ENCODE measurements at regions not wholly inside any gene's neighbourhood (a gene's known extent, or its start where the extent isn't known, plus 50 kb on each side); places are given as distances from the start of the nearest gene placed in this dataset.

DNA sequence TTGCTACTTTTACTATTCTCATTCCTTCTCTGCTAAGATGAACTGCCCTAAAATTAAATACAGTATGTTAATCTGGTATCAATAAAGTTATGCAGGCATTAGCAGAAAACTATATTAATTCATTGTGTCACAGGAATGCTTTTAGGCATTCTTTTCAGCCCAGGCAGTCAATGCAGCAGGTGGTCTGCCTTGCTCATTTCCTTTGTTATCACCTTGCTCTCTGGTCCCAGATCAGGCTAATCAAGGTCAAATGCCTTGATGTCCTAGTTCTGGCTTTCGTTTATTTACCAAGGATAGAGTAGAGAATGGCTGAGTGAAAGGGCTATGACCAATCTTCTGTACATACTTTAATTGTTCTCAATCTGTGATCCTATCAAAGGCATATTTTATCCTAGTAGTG lies 1023.6 kb downstream of the TMEM182 start:
- Histone ChIP-seq H3K27me3 (ENCODE audit: insufficient read depth, low read length) (peaks cover 52% of the 10 kb centered on the region), H3K4me3 (ENCODE audit: low read length) (no peak overlapping the region), H3K9me3 (ENCODE audit: insufficient read depth, low read depth, low read length) (no peaks in the 10 kb centered on the region), H3K36me3 (ENCODE audit: insufficient read depth, low read length) (no peaks in the 10 kb centered on the region), H3K27ac (ENCODE audit: low read depth, low read length) (no peak overlapping the region), H3K9ac (ENCODE audit: low read depth, low read length) (no peak overlapping the region), H3K4me1 (ENCODE audit: insufficient read depth, low read length) (peaks cover 44% of the 10 kb centered on the region)
- 20% methylated on average over 1 of the region's 1 CpG for WGBS

DNA sequence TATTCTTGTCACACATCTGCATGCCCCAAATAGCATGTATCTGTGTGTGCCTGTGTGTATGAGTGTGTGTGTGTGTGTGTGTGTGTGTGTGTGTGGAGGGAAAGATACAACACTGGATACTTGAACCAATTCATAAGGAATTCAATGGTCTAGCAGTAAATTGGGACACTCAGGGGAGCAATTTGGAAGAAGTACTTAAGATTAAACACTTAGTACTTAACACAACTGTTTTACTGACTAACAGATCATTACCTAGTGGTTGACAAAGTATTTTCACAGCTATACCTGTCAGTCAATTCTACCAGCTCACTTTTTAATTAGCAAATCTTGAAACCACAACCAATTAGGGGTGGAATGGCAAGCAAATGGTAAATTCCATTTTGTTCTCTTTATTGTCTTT lies 1024.1 kb downstream of the TMEM182 start:
- H3K9me3 ChIP-seq (ENCODE audit: insufficient read depth, low read depth, low read length), result no peaks in the 10 kb centered on the region
- H3K36me3 ChIP-seq (ENCODE audit: insufficient read depth, low read length), result no peaks in the 10 kb centered on the region
- no peak overlapping the region for H3K4me3 ChIP-seq (ENCODE audit: low read length)
- H3K4me1 ChIP-seq (ENCODE audit: insufficient read depth, low read length), result peaks cover 44% of the 10 kb centered on the region
- no peak overlapping the region for H3K27ac ChIP-seq (ENCODE audit: low read depth, low read length)
- H3K9ac ChIP-seq (ENCODE audit: low read depth, low read length), result no peak overlapping the region
- peaks cover 57% of the 10 kb centered on the region for H3K27me3 ChIP-seq (ENCODE audit: insufficient read depth, low read length)

DNA sequence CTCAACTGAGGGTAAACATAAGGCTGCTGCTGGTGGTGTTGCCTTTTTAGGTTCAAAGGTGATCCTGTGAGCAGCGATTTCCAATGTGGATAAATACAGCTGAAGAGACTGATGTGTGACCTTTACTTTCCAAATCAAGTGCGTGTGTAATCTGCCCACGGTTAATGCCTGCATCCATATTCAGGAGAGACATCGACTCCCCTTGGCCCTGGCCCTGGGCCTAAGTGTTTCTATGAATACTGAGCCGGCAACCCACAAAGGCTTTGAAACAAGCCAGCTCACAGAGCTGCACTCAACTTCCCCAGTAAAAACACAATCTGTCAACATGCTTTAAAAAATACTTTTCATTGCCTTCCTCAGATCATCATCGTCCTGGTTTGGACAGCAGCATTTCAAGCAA lies 1026.6 kb downstream of the TMEM182 start:
- peaks cover 44% of the 10 kb centered on the region for H3K4me1 ChIP-seq (ENCODE audit: insufficient read depth, low read length)
- H3K27ac ChIP-seq (ENCODE audit: low read depth, low read length), result no peak overlapping the region
- H3K27me3 ChIP-seq (ENCODE audit: insufficient read depth, low read length), result peaks cover 79% of the 10 kb centered on the region
- H3K4me3 ChIP-seq (ENCODE audit: low read length), result no peak overlapping the region
- H3K36me3 ChIP-seq (ENCODE audit: insufficient read depth, low read length), result no peaks in the 10 kb centered on the region
- no peak overlapping the region for H3K9ac ChIP-seq (ENCODE audit: low read depth, low read length)
- WGBS, result 58% methylated on average over 6 of the region's 6 CpGs
- H3K9me3 ChIP-seq (ENCODE audit: insufficient read depth, low read depth, low read length), result no peaks in the 10 kb centered on the region; the same call in 1 of the 2 replicates

DNA sequence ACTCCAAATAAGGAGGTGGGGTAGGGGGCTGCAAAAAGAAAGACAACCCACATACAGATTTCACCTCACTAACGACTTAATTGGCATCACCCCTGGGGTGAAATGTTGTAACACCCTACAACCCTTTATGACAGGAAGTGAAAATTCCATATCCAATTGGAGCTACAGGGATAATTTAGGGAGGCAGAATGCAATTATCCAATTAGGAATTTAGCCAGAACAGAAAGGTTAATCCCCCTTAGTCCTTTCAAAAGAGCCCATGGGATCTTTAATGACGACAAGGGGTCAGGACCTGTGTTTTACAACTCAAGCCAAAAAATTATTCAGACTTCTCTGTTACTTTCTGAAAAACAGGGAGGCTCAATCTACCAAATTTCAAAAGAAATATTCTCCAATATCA lies 1027.1 kb downstream of the TMEM182 start:
- Histone ChIP-seq H3K36me3 (ENCODE audit: insufficient read depth, low read length) (no peaks in the 10 kb centered on the region), H3K9ac (ENCODE audit: low read depth, low read length) (no peak overlapping the region), H3K27me3 (ENCODE audit: insufficient read depth, low read length) (peaks cover 84% of the 10 kb centered on the region), H3K4me1 (ENCODE audit: insufficient read depth, low read length) (peaks cover 39% of the 10 kb centered on the region), H3K9me3 (ENCODE audit: insufficient read depth, low read depth, low read length) (peaks cover 3% of the 10 kb centered on the region; the same call in 1 of the 2 replicates), H3K27ac (ENCODE audit: low read depth, low read length) (no peak overlapping the region; the same call in 1 of the 2 replicates), H3K4me3 (ENCODE audit: low read length) (no peak overlapping the region)
- WGBS, result 7% methylated on average over 2 of the region's 2 CpGs

DNA sequence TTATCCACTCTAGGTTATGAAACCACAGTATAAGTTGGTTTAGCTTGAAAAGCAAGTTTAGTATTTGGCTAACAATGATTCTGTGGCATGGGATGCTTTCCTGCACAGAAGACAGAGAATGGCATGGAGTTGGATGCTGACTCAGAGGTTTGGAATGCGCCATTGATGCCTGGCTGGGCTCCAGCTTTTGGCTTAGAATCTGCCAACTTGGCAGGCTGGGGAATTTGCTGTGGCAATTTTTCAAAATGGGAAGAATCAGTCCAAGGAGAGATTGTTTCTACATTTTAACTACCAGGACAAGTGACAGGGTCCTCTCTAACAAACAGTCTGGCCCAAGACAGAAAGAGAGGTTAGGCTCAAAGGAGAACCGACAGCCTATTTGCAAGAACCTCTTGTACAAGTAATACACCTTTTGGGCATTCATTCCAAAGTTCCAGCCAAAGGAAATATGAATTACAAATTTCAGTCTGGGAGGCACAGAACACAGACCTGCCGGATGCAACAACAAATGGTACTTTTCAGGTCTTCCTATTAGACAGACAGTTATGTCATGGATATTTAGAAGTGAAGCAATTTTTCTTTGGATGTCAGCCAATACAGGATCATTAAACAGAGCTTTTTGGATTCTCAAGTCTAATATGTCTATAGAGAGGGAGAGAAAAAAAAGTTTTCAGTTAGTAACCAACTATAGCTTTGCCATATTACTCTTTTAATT lies 1027.7 kb downstream of the TMEM182 start:
- peaks cover 90% of the 10 kb centered on the region for H3K27me3 ChIP-seq (ENCODE audit: insufficient read depth, low read length)
- peaks cover 7% of the 10 kb centered on the region; the same call in 1 of the 2 replicates for H3K9me3 ChIP-seq (ENCODE audit: insufficient read depth, low read depth, low read length)
- no peak overlapping the region for H3K9ac ChIP-seq (ENCODE audit: low read depth, low read length)
- no peak overlapping the region for H3K4me3 ChIP-seq (ENCODE audit: low read length)
- 66% methylated on average over 3 of the region's 3 CpGs for WGBS
- peaks cover 33% of the 10 kb centered on the region for H3K4me1 ChIP-seq (ENCODE audit: insufficient read depth, low read length)
- no peaks in the 10 kb centered on the region for H3K36me3 ChIP-seq (ENCODE audit: insufficient read depth, low read length)
- no peak overlapping the region; the same call in 1 of the 2 replicates for H3K27ac ChIP-seq (ENCODE audit: low read depth, low read length)

DNA sequence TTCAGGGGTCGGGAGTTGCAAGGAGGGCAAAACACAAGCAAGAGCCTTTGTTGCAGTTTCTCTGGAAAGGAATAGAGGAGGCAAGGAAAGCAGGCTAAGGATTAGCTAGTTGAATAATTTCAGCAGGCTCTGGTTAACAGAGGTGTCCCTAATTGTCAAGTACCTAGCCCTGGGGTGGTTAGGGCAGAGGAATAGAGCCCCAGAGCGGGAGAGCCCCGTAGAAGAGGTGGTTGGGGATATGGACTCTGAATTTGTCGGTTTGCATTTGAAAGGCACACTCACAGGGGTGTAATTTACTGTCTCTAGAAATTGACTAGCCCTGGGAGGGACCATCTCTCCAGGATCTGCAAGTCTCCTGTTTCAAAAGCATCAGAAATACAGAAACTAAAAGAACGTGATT lies 1030.2 kb downstream of the TMEM182 start:
- peaks cover 8% of the 10 kb centered on the region; the same call in 1 of the 2 replicates for H3K9me3 ChIP-seq (ENCODE audit: insufficient read depth, low read depth, low read length)
- H3K36me3 ChIP-seq (ENCODE audit: insufficient read depth, low read length), result no peaks in the 10 kb centered on the region
- H3K27me3 ChIP-seq (ENCODE audit: insufficient read depth, low read length), result peaks cover 97% of the 10 kb centered on the region
- WGBS, result 6% methylated on average over 4 of the region's 5 CpGs
- no peak overlapping the region for H3K4me3 ChIP-seq (ENCODE audit: low read length)
- H3K9ac ChIP-seq (ENCODE audit: low read depth, low read length), result no peak overlapping the region
- peaks cover 20% of the 10 kb centered on the region; the same call in 1 of the 2 replicates for H3K4me1 ChIP-seq (ENCODE audit: insufficient read depth, low read length)
- H3K27ac ChIP-seq (ENCODE audit: low read depth, low read length), result no peak overlapping the region

DNA sequence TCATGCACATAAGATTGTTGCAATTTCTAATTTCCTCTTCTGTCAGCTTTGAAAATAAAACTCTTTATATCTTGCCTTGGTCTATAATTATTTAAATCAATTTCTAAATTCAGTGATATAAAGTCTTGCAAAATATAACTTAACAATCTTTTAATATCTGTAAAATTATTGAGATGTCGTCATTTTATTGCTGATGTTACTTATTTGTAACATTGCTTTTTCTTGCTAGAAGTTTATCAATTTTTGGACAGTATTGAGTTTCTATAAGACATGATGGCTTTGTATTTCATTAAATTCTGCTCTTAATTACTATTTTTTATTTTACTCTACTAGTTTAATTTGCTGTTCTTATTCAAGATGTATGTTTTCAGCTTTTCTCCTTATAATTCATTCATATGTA lies 1036.5 kb downstream of the TMEM182 start:
- H3K4me1 ChIP-seq (ENCODE audit: insufficient read depth, low read length), result no peaks in the 10 kb centered on the region
- H3K9me3 ChIP-seq (ENCODE audit: insufficient read depth, low read depth, low read length), result peaks cover 8% of the 10 kb centered on the region; the same call in 1 of the 2 replicates
- H3K27ac ChIP-seq (ENCODE audit: low read depth, low read length), result no peak overlapping the region
- H3K9ac ChIP-seq (ENCODE audit: low read depth, low read length), result no peak overlapping the region
- WGBS, result 100% methylated on average over 1 of the region's 1 CpG
- H3K27me3 ChIP-seq (ENCODE audit: insufficient read depth, low read length), result peaks cover 51% of the 10 kb centered on the region
- no peak overlapping the region for H3K4me3 ChIP-seq (ENCODE audit: low read length)
- no peaks in the 10 kb centered on the region for H3K36me3 ChIP-seq (ENCODE audit: insufficient read depth, low read length)

DNA sequence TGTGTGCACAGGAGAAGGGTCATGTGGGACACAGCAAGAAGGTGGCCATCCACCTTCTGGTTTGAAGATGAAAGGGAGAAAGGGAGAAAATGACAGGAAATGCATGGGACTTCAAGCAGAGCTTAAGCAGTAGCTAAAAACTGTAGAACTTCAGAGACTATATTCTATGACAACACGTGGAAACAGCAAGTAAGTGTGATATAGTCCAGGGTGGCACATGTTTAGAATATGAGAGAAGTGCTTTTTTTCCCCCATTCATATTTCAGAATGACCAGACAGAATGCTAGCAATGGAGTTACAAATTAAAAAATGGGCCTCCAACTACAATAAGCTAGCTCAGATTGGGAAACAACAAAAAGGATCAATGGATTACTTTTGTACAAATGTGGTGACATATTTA lies 1042.2 kb downstream of the TMEM182 start:
- Histone ChIP-seq H3K36me3 (ENCODE audit: insufficient read depth, low read length) (no peaks in the 10 kb centered on the region), H3K9me3 (ENCODE audit: insufficient read depth, low read depth, low read length) (no peaks in the 10 kb centered on the region), H3K27me3 (ENCODE audit: insufficient read depth, low read length) (0 out of 2 replicates have a peak, but pooled peaks cover 2% of the 10 kb centered on the region), H3K4me3 (ENCODE audit: low read length) (no peak overlapping the region), H3K4me1 (ENCODE audit: insufficient read depth, low read length) (peaks cover 6% of the 10 kb centered on the region; the same call in 1 of the 2 replicates), H3K27ac (ENCODE audit: low read depth, low read length) (no peak overlapping the region), H3K9ac (ENCODE audit: low read depth, low read length) (no peak overlapping the region)
- WGBS, result 80% methylated on average over 1 of the region's 1 CpG

DNA sequence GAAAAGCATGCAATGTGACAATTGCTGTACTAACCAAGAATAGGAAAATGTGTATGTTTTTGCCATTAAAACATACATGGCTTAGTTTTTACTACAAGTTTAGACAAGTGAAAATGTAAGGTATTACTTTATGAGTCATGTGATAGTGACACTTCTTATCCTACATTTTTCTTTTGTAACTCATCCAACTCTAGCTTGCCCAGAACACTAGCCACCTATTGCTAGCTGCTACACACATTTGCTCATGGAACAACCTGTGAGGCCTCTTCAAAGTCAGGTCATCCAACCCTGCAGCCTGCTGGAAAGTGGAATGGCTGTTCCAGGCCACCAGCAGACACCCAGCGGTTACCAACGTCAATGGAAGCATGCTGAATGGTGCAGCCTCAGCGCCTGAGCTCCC lies 1043.9 kb downstream of the TMEM182 start:
- Histone ChIP-seq H3K27ac (ENCODE audit: low read depth, low read length) (no peak overlapping the region), H3K27me3 (ENCODE audit: insufficient read depth, low read length) (no peaks in the 10 kb centered on the region), H3K9ac (ENCODE audit: low read depth, low read length) (no peak overlapping the region), H3K9me3 (ENCODE audit: insufficient read depth, low read depth, low read length) (no peaks in the 10 kb centered on the region), H3K36me3 (ENCODE audit: insufficient read depth, low read length) (no peaks in the 10 kb centered on the region), H3K4me3 (ENCODE audit: low read length) (no peak overlapping the region), H3K4me1 (ENCODE audit: insufficient read depth, low read length) (peaks cover 22% of the 10 kb centered on the region)
- WGBS, result 98% methylated on average over 3 of the region's 3 CpGs

DNA sequence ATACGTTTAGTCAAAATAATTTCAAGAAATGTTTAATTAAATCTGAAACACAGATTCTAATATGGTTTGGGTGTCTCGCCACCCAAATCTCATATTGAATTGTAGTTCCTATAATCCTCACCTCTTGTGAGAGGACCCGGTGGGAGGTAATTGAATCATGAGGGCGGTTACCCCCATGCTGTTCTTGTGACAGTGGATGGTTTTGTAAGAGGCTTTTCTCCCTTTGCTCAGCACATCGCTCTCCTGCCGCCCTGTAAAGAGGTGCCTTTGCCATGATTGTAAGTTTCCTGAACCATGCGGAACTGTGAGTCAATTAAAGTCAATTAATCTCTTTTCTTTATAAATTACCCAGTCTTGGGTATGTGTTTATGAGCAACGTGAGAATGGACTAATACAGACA lies 1045.1 kb upstream of the POU3F3 start:
- no peaks in the 10 kb centered on the region for H3K36me3 ChIP-seq (ENCODE audit: insufficient read depth, low read length)
- H3K9ac ChIP-seq (ENCODE audit: low read depth, low read length), result no peak overlapping the region
- H3K9me3 ChIP-seq (ENCODE audit: insufficient read depth, low read depth, low read length), result no peaks in the 10 kb centered on the region
- no peak overlapping the region for H3K27ac ChIP-seq (ENCODE audit: low read depth, low read length)
- H3K4me3 ChIP-seq (ENCODE audit: low read length), result no peak overlapping the region
- H3K4me1 ChIP-seq (ENCODE audit: insufficient read depth, low read length), result peaks cover 25% of the 10 kb centered on the region
- WGBS, result 61% methylated on average over 3 of the region's 8 CpGs
- H3K27me3 ChIP-seq (ENCODE audit: insufficient read depth, low read length), result no peaks in the 10 kb centered on the region

DNA sequence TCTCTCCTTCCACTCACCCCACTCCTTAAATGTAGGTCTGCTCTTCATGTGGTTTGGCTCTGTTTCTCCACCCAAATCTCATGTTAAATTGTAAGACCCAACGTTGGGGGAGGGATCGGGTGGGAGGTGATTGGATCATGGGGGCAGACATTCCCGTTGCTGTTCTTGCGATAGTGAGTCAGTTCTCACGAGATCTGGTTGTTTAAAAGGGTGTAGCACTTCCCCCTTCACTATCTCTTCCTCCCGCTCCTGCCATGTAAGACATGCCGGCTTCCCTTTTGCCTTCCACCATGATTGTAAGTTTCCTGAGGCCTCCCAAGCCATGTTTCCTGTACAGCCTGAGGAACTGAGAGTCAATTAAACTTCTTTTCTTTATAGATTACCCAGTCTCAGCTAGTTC lies 1044.5 kb upstream of the POU3F3 start:
- no peak overlapping the region for H3K27ac ChIP-seq (ENCODE audit: low read depth, low read length)
- no peak overlapping the region for H3K4me3 ChIP-seq (ENCODE audit: low read length)
- H3K27me3 ChIP-seq (ENCODE audit: insufficient read depth, low read length), result no peaks in the 10 kb centered on the region
- H3K9me3 ChIP-seq (ENCODE audit: insufficient read depth, low read depth, low read length), result no peaks in the 10 kb centered on the region
- H3K9ac ChIP-seq (ENCODE audit: low read depth, low read length), result no peak overlapping the region
- H3K36me3 ChIP-seq (ENCODE audit: insufficient read depth, low read length), result no peaks in the 10 kb centered on the region
- WGBS, result 85% methylated on average over 7 of the region's 7 CpGs
- H3K4me1 ChIP-seq (ENCODE audit: insufficient read depth, low read length), result peaks cover 25% of the 10 kb centered on the region
